Tibial nerve (tissue), 4 donors: ENCODE measurements at regions not wholly inside any gene's neighbourhood (a gene's known extent, or its start where the extent isn't known, plus 50 kb on each side); places are given as distances from the start of the nearest gene placed in this dataset.

Experiments used
- DNase-seq, 2 donors: peaks; one replicate each; pipeline ENCODE4 v3.0.0-alpha.2; 2019; ENCODE audit warnings: low spot score in 2 of 2
- H3K27ac ChIP-seq, 4 donors: fragments of 200-600 bp; sonication (generic) in 3 of 4; one replicate each; pipeline ENCODE4 v1.5.1; 2017 to 2019; ENCODE audit warnings: mild to moderate bottlenecking in 1 of 4
- H3K27me3 ChIP-seq, 2 donors: fragments of 200-600 bp; sonication (generic) in 1 of 2; one replicate each; pipeline versions ENCODE4 v1.5.1 to v1.6.0; 2017 to 2019
- H3K36me3 ChIP-seq, 3 donors: fragments of 200-600 bp; sonication (generic); one replicate each; pipeline ENCODE4 v1.5.1; 2018 to 2019
- H3K4me1 ChIP-seq, 4 donors: fragments of 200-600 bp; sonication (generic) in 3 of 4; one replicate each; pipeline ENCODE4 v1.5.1; 2017 to 2019
- H3K4me3 ChIP-seq, 4 donors: fragments of 200-600 bp; sonication (generic) in 3 of 4; one replicate each; pipeline ENCODE4 v1.5.1; 2017 to 2019; ENCODE audit warnings: mild to moderate bottlenecking in 1 of 4, moderate library complexity in 1 of 4
- H3K9me3 ChIP-seq, 4 donors: fragments of 200-600 bp; sonication (generic) in 3 of 4; one replicate each; pipeline ENCODE4 v1.5.1; 2017 to 2019
- EP300 ChIP-seq, 2 donors: sonication (generic); formaldehyde crosslinking; IDR thresholded peaks; one replicate each; pipeline ENCODE4 v1.6.1; 2017; ENCODE audit warnings: antibody characterized with exemption in 2 of 2, mild to moderate bottlenecking in 1 of 2
- POLR2A ChIP-seq, 2 donors: fragments of 450-650 bp; IDR thresholded peaks; one replicate each; pipeline ENCODE4 v1.6.1; 2017; ENCODE audit warnings: antibody characterized with exemption in 2 of 2, mild to moderate bottlenecking in 2 of 2, moderate library complexity in 2 of 2
- WGBS, 2 donors: methylation state at CpG; one replicate each; pipeline ENCODE4 v1.1.5; 2018; 5-methylcytosine and 5-hydroxymethylcytosine counted together
- TF ChIP-seq, protein P1 (sequence below), 5 experiments: fragments of 200-600 bp in 3 of 5; fragments of 450-650 bp in 2 of 5; sonication (generic) in 3 of 5; IDR thresholded peaks; one replicate each; pipeline ENCODE4 v1.5.1; 2016 to 2019; ENCODE audit warnings: antibody characterized with exemption in 5 of 5, mild to moderate bottlenecking in 3 of 5, moderate library complexity in 2 of 5

DNA sequence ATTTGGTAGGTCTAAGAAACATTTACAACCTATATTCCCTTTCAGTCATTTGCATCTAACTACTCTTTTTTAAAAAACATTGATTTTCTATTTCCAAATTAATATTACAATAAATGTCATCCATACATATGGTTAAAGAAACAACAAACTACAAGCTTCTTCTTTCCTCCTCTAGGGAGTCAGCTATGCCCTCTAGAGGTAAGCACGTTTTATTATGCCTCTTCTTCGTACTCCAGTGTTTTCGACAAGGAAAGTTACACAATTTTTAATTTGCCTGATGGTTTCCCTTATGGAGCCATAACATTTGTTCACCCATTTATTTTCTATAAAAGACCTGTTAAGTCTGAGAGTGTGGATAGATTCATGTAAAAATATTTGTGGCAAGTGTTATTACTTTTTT is 183.4 kb upstream of the CDH7 start:
- no peak for TF ChIP-seq POLR2A (IDR thresholded peaks at IDR 0.05)
- no peak for TF ChIP-seq EP300 (IDR thresholded peaks at IDR 0.05)
- TF ChIP-seq, protein P1, sequence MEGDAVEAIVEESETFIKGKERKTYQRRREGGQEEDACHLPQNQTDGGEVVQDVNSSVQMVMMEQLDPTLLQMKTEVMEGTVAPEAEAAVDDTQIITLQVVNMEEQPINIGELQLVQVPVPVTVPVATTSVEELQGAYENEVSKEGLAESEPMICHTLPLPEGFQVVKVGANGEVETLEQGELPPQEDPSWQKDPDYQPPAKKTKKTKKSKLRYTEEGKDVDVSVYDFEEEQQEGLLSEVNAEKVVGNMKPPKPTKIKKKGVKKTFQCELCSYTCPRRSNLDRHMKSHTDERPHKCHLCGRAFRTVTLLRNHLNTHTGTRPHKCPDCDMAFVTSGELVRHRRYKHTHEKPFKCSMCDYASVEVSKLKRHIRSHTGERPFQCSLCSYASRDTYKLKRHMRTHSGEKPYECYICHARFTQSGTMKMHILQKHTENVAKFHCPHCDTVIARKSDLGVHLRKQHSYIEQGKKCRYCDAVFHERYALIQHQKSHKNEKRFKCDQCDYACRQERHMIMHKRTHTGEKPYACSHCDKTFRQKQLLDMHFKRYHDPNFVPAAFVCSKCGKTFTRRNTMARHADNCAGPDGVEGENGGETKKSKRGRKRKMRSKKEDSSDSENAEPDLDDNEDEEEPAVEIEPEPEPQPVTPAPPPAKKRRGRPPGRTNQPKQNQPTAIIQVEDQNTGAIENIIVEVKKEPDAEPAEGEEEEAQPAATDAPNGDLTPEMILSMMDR (IDR thresholded peaks at IDR 0.05): peak in 2 of 5 experiments; percentile 13 to 19
- H3K9me3 ChIP-seq: no peaks in the 10 kb centered on the region
- H3K4me1 ChIP-seq: no peaks in the 10 kb centered on the region
- H3K27me3 ChIP-seq: no peaks in the 10 kb centered on the region
- no peak for DNase-seq
- H3K36me3 ChIP-seq: no peaks in the 10 kb centered on the region
- WGBS, 2 donors: 8 to 13% methylated on average over 3 of the region's 3 CpGs
- H3K4me3 ChIP-seq: no peak overlapping the region
- no peak overlapping the region for H3K27ac ChIP-seq

DNA sequence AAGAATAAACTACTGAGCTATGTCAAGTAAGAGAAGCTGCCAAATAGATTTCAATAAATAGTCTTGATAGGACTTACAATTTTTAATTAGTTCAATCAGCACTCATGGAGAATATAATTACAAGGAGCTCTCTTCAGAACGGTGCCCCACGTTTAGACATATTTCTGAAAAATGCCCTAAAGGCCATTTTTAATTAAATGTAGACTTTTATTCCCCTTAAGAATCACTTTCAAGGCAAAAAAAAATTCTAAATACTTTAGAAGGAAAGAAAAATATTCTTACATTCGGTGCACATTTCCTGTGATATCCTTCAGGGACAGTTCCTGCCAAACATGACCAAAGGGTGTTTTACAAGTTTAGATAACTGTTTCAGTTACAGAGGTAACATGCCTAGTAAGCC is 202.5 kb upstream of the CDH7 start:
- Histone ChIP-seq H3K36me3 (no peaks in the 10 kb centered on the region), H3K27me3 (no peaks in the 10 kb centered on the region), H3K4me1 (no peaks in the 10 kb centered on the region), H3K9me3 (peaks cover 0 to 6% (median 0%) of the 10 kb centered on the region in 4 donors), H3K4me3 (no peak overlapping the region), H3K27ac (no peak overlapping the region)
- TF ChIP-seq, protein P1 (IDR thresholded peaks at IDR 0.05): no peak
- no peak for TF ChIP-seq POLR2A (IDR thresholded peaks at IDR 0.05)
- no peak for TF ChIP-seq EP300 (IDR thresholded peaks at IDR 0.05)
- WGBS, 2 donors: 42 to 45% methylated on average over 3 of the region's 3 CpGs
- no peak for DNase-seq

DNA sequence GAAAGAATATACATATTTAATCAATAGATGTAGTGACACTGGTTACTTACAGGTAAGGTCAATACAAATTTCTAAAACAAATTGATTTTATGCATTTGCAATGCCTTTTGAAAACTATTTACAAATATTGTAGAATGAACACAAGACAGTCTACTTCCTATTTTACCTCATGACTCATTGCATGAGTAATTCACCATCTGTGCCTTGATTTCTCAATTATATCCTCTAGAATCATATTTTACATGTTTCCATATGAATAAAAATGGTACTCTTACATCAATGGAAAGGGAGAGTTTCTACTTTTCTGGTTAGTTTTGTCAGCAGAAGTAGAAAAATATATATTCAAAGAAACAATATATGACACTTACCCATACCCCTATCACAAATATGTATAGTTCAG is 203.8 kb upstream of the CDH7 start:
- Histone ChIP-seq H3K27ac (no peak overlapping the region), H3K4me3 (no peak overlapping the region), H3K4me1 (no peaks in the 10 kb centered on the region), H3K27me3 (no peaks in the 10 kb centered on the region), H3K36me3 (no peaks in the 10 kb centered on the region), H3K9me3 (peaks cover 0 to 6% (median 0%) of the 10 kb centered on the region in 4 donors)
- no peak for DNase-seq
- TF ChIP-seq POLR2A (IDR thresholded peaks at IDR 0.05) (no peak), EP300 (IDR thresholded peaks at IDR 0.05) (no peak)
- TF ChIP-seq, protein P1 (IDR thresholded peaks at IDR 0.05): no peak

DNA sequence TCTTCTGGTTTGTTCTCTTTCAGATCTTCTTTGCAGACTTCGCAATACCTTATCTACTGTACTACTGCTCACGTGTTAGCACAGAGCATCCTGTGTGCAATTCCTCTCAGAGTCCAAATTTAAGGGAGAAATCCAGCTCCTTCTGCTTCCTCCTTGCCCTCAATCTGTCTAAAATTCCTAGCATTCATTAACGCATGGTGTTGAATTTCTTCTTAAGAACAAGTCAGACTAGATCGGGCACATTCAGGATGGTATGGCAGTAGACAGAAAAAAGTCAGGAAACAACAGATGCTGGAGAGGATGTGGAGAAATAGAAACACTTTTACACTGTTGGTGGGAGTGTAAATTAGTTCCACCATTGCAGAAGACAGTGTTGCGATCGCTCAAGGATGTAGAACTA is 206.1 kb upstream of the CDH7 start:
- DNase-seq: no peak
- H3K27me3 ChIP-seq: no peaks in the 10 kb centered on the region
- no peak overlapping the region for H3K4me3 ChIP-seq
- no peaks in the 10 kb centered on the region for H3K4me1 ChIP-seq
- TF ChIP-seq, protein P1 (IDR thresholded peaks at IDR 0.05): no peak
- TF ChIP-seq EP300 (IDR thresholded peaks at IDR 0.05): no peak
- no peak for TF ChIP-seq POLR2A (IDR thresholded peaks at IDR 0.05)
- H3K27ac ChIP-seq: no peak overlapping the region
- 92 to 94% methylated on average over 6 of the region's 6 CpGs for WGBS, 2 donors
- peaks cover 0 to 6% (median 0%) of the 10 kb centered on the region in 4 donors for H3K9me3 ChIP-seq
- H3K36me3 ChIP-seq: no peaks in the 10 kb centered on the region

DNA sequence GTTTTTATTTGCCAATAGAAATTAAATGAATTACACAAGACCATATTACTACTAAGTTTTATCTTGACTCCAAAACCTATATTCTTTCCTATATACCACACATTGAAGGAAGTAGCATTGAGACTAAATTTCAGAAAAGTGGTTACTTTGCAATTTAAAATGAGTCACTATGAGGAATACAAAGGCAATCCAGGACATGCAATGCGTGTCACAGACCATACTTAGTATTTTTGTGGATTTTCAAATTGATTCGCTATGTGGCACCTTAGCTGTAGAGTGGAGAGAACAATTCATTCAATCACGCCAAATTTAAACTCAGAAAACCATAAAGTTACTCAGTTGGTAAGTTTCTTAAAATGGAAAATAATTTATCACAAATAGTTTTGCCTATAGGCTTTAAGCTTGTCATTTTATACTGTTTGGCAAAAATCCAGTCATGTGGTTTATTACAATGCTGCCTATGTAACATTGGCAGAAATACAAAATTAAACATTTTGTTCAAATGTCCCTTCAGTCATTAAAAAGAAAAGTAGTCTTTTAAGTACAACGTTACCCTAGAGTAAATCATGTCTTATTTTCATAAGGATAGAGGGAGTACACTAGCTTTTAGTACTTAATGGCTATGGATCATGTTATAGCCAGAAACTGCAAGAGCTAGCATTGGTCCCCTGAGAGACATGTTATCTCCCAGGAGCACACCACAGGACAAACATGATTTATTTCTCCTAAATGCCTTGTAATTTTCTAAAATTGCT is 222.8 kb upstream of the CDH7 start:
- H3K9me3 ChIP-seq: peaks cover 0 to 7% (median 2%) of the 10 kb centered on the region in 4 donors
- no peaks in the 10 kb centered on the region for H3K4me1 ChIP-seq
- no peak overlapping the region for H3K27ac ChIP-seq
- no peaks in the 10 kb centered on the region for H3K27me3 ChIP-seq
- H3K4me3 ChIP-seq: no peak overlapping the region
- TF ChIP-seq, protein P1 (IDR thresholded peaks at IDR 0.05): no peak
- TF ChIP-seq EP300 (IDR thresholded peaks at IDR 0.05) (no peak), POLR2A (IDR thresholded peaks at IDR 0.05) (no peak)
- no peak for DNase-seq
- no peaks in the 10 kb centered on the region for H3K36me3 ChIP-seq
- 54 to 60% methylated on average over 4 of the region's 4 CpGs for WGBS, 2 donors
